ENCODE measurements at regions not wholly inside any gene's neighbourhood (a gene's known extent, or its start where the extent isn't known, plus 50 kb on each side); places are given as distances from the start of the nearest gene placed in this dataset.

- no peak for TF ChIP-seq REST (IDR thresholded peaks at IDR 0.05; ENCODE audit: insufficient read depth in 1 of 2, low read depth in 2 of 2, low read length in 2 of 2)
- no peak for TF ChIP-seq SIN3A (IDR thresholded peaks at IDR 0.05; ENCODE audit: borderline replicate concordance, insufficient read depth, low read length)
- no peak for TF ChIP-seq POLR2AphosphoS5 (IDR thresholded peaks at IDR 0.05; ENCODE audit: low read depth, low read length)
Measured at GRCh38 chr7:1364906-1365570, 94.2 kb downstream of the MICALL2 start.
